Esophagus (tissue), 2 donors: ENCODE measurements at regions not wholly inside any gene's neighbourhood (a gene's known extent, or its start where the extent isn't known, plus 50 kb on each side); places are given as distances from the start of the nearest gene placed in this dataset.

Experiments used
- H3K27ac ChIP-seq, 2 donors: one replicate each; pipeline ENCODE4 v1.5.1; 2013; ENCODE audit warnings: low read depth in 2 of 2, mild to moderate bottlenecking in 2 of 2, inconsistent platforms in 1 of 2, low read length in 1 of 2, moderate library complexity in 1 of 2
- H3K27me3 ChIP-seq, 2 donors: one replicate each; pipeline ENCODE4 v1.6.1; 2013; ENCODE audit warnings: low read length in 2 of 2, control low read depth in 1 of 2, mild to moderate bottlenecking in 1 of 2; ENCODE audit not compliant: insufficient read depth in 2 of 2, control insufficient read depth in 1 of 2
- H3K36me3 ChIP-seq, 2 donors: one replicate each; pipeline ENCODE4 v1.6.1; 2013; ENCODE audit warnings: low read length in 1 of 2; ENCODE audit not compliant: control insufficient read depth in 2 of 2, insufficient read depth in 2 of 2
- H3K4me1 ChIP-seq, 2 donors: one replicate each; pipeline ENCODE4 v1.6.1; 2013; ENCODE audit warnings: low read length in 1 of 2; ENCODE audit not compliant: control insufficient read depth in 2 of 2, insufficient read depth in 2 of 2
- H3K4me3 ChIP-seq, 2 donors: one replicate each; pipeline ENCODE4 v1.5.1; 2013; ENCODE audit warnings: low read length in 2 of 2, mild to moderate bottlenecking in 2 of 2, low read depth in 1 of 2, moderate library complexity in 1 of 2
- H3K9me3 ChIP-seq, 2 donors: one replicate each; pipeline ENCODE4 v1.6.1; 2013; ENCODE audit warnings: mild to moderate bottlenecking in 2 of 2, low read depth in 1 of 2, low read length in 1 of 2, moderate library complexity in 1 of 2; ENCODE audit not compliant: control insufficient read depth in 2 of 2, insufficient read depth in 1 of 2
- WGBS, 2 donors: extraction: QIAGEN DNeasy Blood & Tissue Kit; methylation state at CpG; one replicate each; pipeline ENCODE4 v1.1.7; 2013; 5-methylcytosine and 5-hydroxymethylcytosine counted together
- donor health status: healthy with polysubstance abuse.
- donor health status: Bipolar disorder and iron deficiency.

DNA sequence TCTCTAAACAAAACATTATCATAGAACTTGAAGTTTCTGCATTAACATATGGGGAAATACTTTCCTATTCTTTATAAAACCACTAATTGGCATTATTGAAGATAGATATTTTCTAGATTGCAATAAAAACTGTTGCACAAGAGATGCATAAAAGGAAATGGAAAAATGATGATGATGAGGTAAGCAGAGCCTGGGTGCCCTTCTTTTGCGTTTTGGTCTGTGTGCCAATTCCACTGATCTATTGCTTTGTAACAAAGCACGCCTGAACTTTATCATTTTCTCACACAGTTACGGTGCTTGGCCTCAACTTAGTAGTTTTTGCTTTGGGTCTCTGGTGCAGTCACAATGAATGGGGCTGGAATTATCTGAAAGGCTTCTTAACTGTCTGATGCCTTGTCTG, 450.5 kb downstream of the MAFB start:
- Histone ChIP-seq H3K4me1 (no peaks in the 10 kb centered on the region), H3K9me3 (no peaks in the 10 kb centered on the region), H3K4me3 (no peak overlapping the region), H3K27ac (no peak overlapping the region), H3K27me3 (no peaks in the 10 kb centered on the region), H3K36me3 (no peaks in the 10 kb centered on the region)
- 75 to 80% methylated on average over 3 of the region's 3 CpGs for WGBS, 2 donors

DNA sequence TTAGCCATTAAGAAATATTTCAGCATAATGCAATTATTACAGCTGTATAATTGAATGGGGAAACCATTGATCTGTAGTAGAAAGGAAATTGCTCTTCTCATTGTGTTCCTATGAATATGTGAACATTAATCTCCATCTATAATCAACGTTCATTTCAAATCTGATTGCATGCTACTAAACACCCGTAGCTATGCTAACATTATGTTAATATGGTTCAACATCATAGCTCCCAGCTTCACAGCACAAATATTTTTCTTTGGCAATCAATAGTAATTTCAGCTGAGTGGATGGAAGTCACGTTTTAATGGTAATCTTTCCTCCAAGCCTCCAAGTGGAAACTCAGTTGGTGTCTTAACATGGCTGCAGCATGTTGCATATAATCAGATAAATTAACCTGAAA, 454.4 kb downstream of the MAFB start:
- no peak overlapping the region for H3K27ac ChIP-seq
- no peaks in the 10 kb centered on the region for H3K36me3 ChIP-seq
- no peaks in the 10 kb centered on the region for H3K9me3 ChIP-seq
- no peaks in the 10 kb centered on the region for H3K4me1 ChIP-seq
- H3K27me3 ChIP-seq = peaks cover 0 to 3% of the 10 kb centered on the region in 2 donors
- H3K4me3 ChIP-seq = no peak overlapping the region
- WGBS, 2 donors = 69 to 80% methylated on average over 3 of the region's 3 CpGs

DNA sequence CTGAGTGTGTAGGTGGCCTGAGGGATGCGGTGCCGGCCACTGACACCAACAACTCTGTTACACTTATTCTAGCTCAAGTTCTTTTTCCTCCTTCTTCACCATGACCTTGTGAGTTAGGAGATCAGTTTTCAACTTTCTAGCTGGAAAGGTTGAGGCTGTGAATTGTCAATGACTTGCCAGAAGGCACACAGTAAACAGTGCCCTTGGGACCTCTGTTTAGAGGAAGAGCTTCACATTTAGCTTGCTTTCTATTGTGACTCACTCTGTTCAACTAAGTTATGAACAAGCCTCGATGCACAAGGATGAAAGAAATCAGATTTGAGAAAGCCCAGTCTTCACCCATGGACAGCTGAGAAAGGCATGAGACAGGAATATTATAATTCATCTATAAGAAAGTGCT, 455.6 kb downstream of the MAFB start:
- H3K27ac ChIP-seq = no peak overlapping the region
- no peaks in the 10 kb centered on the region for H3K9me3 ChIP-seq
- no peaks in the 10 kb centered on the region for H3K36me3 ChIP-seq
- WGBS, 2 donors = 67 to 71% methylated on average over 3 of the region's 3 CpGs
- H3K27me3 ChIP-seq = peaks cover 0 to 3% of the 10 kb centered on the region in 2 donors
- no peaks in the 10 kb centered on the region for H3K4me1 ChIP-seq
- H3K4me3 ChIP-seq = no peak overlapping the region

DNA sequence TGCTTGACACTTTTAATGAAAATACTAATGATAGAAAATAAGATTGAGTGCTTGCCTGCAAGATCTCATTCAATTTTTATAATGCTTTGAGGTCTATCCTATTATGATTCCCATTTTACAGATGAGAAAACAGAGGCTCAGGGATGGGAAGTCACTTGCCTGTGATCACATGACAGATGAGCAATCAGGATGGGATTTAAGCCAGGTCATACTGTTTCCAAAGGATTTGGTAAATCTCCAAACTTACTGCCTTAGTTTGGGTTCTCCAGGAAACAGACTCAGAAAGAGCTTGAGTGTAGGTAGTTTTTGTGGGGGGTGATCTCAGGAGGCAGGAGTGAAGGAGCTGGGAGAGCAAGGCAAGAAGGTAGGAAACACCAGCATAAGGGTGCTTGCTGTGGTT, 456.3 kb downstream of the MAFB start:
- no peak overlapping the region for H3K4me3 ChIP-seq
- H3K27me3 ChIP-seq = peaks cover 0 to 3% of the 10 kb centered on the region in 2 donors
- H3K27ac ChIP-seq = no peak overlapping the region
- H3K4me1 ChIP-seq = no peaks in the 10 kb centered on the region
- H3K36me3 ChIP-seq = no peaks in the 10 kb centered on the region
- H3K9me3 ChIP-seq = no peaks in the 10 kb centered on the region

DNA sequence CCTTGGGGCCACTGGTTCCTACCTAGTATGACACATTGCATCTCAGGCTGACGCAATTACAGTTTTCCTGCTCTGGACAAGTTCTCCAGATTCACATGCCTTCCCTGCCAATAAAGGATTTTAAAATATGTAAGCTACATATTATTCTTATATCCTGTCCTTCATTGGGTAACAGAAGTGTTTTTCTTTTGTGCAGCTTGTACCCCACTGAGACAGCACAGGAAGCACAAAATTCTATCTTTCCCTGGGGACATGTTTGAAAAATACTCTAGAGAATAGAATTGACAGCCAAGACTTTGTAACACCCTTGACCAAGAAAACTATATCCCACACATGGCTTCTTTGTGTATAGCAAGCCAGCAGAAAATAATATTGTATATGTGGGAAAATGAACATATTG, 456.8 kb downstream of the MAFB start:
- Histone ChIP-seq H3K27ac (no peak overlapping the region), H3K4me1 (no peaks in the 10 kb centered on the region), H3K4me3 (no peak overlapping the region), H3K9me3 (no peaks in the 10 kb centered on the region), H3K27me3 (peaks cover 0 to 3% of the 10 kb centered on the region in 2 donors), H3K36me3 (no peaks in the 10 kb centered on the region)
- 80 to 81% methylated on average over 1 of the region's 1 CpG for WGBS, 2 donors

DNA sequence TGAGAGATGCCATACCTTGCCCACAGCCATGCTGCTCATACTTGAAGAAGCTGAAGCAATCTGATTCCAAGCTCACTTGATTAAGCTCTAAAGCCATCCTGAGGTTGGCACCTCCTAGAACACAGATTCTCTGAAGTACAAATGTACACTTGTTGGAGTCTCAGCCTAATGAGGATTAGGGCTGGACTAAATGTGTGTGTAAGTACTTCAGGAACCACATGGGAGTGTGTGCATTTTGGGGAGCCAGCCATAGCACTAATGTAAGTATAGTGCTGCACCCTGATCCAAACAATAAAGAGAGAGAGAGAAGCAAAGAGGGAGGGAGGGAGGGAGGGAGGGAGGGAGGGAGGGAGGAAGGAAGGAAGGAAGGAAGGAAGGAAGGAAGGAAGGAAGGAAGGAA, 458.6 kb downstream of the MAFB start:
- no peak overlapping the region for H3K4me3 ChIP-seq

DNA sequence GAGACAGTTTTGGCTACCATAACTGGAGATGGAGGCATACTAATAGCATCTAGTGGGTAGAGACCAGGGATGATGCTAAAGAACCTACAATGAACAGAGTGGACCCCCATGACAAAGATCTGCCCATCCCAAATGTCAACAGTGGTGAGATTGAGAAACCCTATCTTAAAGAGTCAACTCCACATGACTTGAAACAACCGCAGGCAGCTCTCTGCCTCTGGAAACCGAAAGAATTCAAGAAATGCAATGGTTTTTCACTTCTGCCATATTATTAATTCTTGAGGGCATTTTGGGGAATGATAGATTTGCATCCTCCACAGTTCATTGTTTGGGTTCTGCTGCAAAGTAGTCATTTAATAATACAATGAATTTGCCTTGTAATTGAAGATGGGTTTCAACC, 463.4 kb downstream of the MAFB start:
- 86 to 93% methylated on average over 2 of the region's 2 CpGs for WGBS, 2 donors
- H3K27me3 ChIP-seq = no peaks in the 10 kb centered on the region
- no peaks in the 10 kb centered on the region for H3K36me3 ChIP-seq
- H3K4me3 ChIP-seq = no peak overlapping the region
- no peaks in the 10 kb centered on the region for H3K4me1 ChIP-seq
- no peak overlapping the region for H3K27ac ChIP-seq
- no peaks in the 10 kb centered on the region for H3K9me3 ChIP-seq

More for the DNA sequence above, 458.6 kb downstream of the MAFB start:
- Histone ChIP-seq H3K27me3 (peaks cover 0 to 3% of the 10 kb centered on the region in 2 donors), H3K4me1 (no peaks in the 10 kb centered on the region), H3K27ac (no peak overlapping the region), H3K36me3 (no peaks in the 10 kb centered on the region), H3K9me3 (no peaks in the 10 kb centered on the region)

DNA sequence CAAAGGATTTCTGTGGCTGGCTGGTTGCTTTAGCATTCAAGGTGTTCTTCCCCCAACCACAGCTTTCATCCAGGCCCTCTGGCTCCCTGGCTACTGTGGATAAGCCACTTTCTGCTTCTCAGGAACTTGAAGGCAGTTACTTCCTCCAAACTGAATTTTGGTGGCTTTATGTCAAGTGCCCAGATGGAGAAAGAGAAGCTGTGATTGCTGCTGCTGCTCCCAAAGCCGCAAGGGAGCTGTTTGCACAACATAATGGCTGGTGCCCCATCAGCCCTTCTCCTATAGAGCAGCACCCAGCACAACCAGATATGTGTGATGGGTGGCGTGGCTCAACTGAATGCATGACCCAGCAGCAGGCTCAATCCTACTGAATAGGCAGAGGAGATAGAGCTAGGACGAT, 465.2 kb downstream of the MAFB start:
- Histone ChIP-seq H3K4me3 (no peak overlapping the region), H3K9me3 (no peaks in the 10 kb centered on the region), H3K4me1 (no peaks in the 10 kb centered on the region), H3K27me3 (no peaks in the 10 kb centered on the region), H3K36me3 (no peaks in the 10 kb centered on the region), H3K27ac (no peak overlapping the region)
- WGBS, 2 donors = 79 to 83% methylated on average over 3 of the region's 3 CpGs

DNA sequence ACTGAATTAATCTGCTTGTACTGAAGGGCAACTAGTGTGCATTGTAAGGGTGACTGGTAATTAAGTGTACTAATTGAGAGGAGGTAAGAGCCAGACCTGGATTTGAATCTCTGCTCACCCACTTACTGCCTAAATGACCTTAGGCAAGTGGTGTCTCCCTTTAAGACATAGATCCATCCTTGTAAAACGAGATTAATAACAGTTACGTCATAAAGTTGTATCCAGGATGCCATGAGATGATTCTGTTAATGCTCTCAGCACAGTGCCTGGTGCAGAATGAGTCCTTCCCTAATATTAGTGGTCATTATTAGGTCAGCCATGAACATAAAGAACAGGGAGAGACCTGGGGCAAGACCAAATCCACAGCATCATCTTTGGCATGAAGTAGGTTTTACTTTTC, 470.1 kb downstream of the MAFB start:
- WGBS, 2 donors = 43 to 46% methylated on average over 2 of the region's 2 CpGs
- Histone ChIP-seq H3K27ac (no peak overlapping the region), H3K36me3 (no peaks in the 10 kb centered on the region), H3K9me3 (no peaks in the 10 kb centered on the region), H3K27me3 (no peaks in the 10 kb centered on the region), H3K4me3 (no peak overlapping the region), H3K4me1 (no peaks in the 10 kb centered on the region)

DNA sequence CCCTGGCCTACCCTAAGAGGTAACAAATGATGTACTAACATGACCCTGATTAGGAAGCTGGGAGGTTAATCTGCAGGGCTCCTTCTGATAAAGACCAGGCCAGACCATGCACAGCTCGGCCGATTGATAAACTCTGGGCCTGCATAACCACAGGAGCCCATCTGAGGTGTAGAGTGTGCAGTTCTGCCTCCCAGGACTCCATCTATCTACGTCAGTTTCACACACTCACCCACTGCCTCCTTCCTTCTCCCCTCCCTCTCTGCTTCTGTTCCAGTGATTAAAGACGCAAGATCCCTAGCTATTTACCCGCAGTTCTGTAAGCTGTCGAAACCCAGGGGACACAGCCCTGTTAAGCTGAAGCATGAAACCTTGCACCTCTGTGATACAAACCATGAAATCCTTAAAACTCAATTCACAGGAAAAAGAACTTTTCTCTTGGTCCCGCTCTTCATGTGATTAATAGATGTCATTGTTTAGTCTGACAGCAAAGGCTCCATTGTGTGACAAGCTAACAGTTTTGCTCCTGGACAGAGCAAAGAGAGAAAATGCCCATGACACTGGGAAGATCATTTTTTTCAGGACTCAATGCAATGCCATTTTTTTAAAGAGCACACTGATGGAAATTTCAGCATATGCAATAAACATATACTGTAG, 470.6 kb downstream of the MAFB start:
- WGBS, 2 donors = 65 to 83% methylated on average over 7 of the region's 7 CpGs

More for the DNA sequence above, 470.6 kb downstream of the MAFB start:
- no peak overlapping the region for H3K4me3 ChIP-seq
- no peaks in the 10 kb centered on the region for H3K9me3 ChIP-seq
- H3K27me3 ChIP-seq = no peaks in the 10 kb centered on the region
- no peak overlapping the region for H3K27ac ChIP-seq
- H3K4me1 ChIP-seq = no peaks in the 10 kb centered on the region
- H3K36me3 ChIP-seq = no peaks in the 10 kb centered on the region
